ENCODE measurements at regions not wholly inside any gene's neighbourhood (a gene's known extent, or its start where the extent isn't known, plus 50 kb on each side); places are given as distances from the start of the nearest gene placed in this dataset.

DNA sequence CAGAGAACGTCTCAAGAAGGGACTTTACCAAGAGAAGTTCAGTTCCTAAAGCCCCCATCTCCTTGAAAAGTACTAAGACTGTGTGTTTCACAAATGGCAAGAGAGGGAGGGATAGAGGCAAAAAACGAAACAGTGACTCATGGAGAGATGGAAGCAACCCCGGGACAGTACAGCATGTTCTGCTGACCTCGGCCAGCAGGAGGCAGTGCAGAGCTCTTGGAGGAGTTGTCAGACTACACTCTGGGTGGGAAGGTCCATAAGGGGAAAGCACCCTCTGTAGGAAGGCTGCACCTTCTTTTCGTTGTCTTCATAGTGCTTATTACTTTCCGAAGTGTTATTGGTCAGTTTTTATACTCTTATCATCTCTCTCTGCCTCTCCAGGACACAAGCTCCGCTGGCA lies 525.2 kb upstream of the CCDC196 start:
- Mint-ChIP-seq H3K9me3 (no peaks in the 10 kb centered on the region), H3K4me3 (no peak overlapping the region), H3K27me3 (ENCODE audit: low read depth) (peaks cover 5% of the 10 kb centered on the region), H3K27ac (no peak overlapping the region), H3K36me3 (no peaks in the 10 kb centered on the region), H3K4me1 (peaks cover 20% of the 10 kb centered on the region)
- peak in 1 of 2 experiments; percentile 43 for DNase-seq (ENCODE audit: low spot score in 2 of 2, unreplicated experiment in 2 of 2)
- TF ChIP-seq, protein P1, sequence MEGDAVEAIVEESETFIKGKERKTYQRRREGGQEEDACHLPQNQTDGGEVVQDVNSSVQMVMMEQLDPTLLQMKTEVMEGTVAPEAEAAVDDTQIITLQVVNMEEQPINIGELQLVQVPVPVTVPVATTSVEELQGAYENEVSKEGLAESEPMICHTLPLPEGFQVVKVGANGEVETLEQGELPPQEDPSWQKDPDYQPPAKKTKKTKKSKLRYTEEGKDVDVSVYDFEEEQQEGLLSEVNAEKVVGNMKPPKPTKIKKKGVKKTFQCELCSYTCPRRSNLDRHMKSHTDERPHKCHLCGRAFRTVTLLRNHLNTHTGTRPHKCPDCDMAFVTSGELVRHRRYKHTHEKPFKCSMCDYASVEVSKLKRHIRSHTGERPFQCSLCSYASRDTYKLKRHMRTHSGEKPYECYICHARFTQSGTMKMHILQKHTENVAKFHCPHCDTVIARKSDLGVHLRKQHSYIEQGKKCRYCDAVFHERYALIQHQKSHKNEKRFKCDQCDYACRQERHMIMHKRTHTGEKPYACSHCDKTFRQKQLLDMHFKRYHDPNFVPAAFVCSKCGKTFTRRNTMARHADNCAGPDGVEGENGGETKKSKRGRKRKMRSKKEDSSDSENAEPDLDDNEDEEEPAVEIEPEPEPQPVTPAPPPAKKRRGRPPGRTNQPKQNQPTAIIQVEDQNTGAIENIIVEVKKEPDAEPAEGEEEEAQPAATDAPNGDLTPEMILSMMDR (IDR thresholded peaks at IDR 0.05; ENCODE audit: unreplicated experiment), result peak; percentile 33

- Mint-ChIP-seq H3K4me1 (peaks cover 20% of the 10 kb centered on the region), H3K27ac (peak overlapping the region; percentile 58), H3K4me3 (no peak overlapping the region), H3K27me3 (ENCODE audit: low read depth) (peaks cover 7% of the 10 kb centered on the region), H3K9me3 (no peaks in the 10 kb centered on the region), H3K36me3 (no peaks in the 10 kb centered on the region)
- TF ChIP-seq, protein P1 (IDR thresholded peaks at IDR 0.05; ENCODE audit: unreplicated experiment), result no peak
- DNase-seq (ENCODE audit: low spot score in 2 of 2, unreplicated experiment in 2 of 2), result no peak
These were observed 523.2 kb upstream of the CCDC196 start for GRCh38 chr14:65962952-65963351.

DNA sequence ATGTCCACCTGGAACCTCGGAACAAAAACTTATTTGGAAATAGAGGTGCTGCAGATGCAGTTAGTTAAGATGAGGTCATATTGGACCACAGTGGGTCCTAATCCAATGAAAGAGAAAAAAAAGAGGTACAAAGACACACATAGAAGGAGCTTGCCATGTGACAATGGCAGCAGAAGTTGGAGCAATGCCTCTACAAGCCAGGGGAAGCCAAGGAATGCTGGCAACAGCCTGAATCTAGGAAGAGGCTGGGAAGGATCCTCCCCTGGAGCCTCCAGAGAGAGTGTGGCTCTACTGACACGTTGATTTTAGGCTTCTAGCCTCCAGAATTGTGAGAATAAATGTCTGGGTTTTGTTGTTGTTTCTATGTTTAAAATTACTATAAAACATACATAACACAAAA lies 521.8 kb upstream of the CCDC196 start:
- TF ChIP-seq, protein P1 (IDR thresholded peaks at IDR 0.05; ENCODE audit: unreplicated experiment), result no peak
- Mint-ChIP-seq H3K4me3 (no peak overlapping the region), H3K9me3 (no peaks in the 10 kb centered on the region), H3K4me1 (peaks cover 20% of the 10 kb centered on the region), H3K27ac (no peak overlapping the region), H3K36me3 (no peaks in the 10 kb centered on the region), H3K27me3 (ENCODE audit: low read depth) (peaks cover 11% of the 10 kb centered on the region)
- no peak for DNase-seq (ENCODE audit: low spot score in 2 of 2, unreplicated experiment in 2 of 2)

GRCh38 chr14:65966188-65966587 lies 520.0 kb upstream of the CCDC196 start:
- Mint-ChIP-seq H3K36me3 (no peaks in the 10 kb centered on the region), H3K4me1 (peaks cover 20% of the 10 kb centered on the region), H3K9me3 (no peaks in the 10 kb centered on the region), H3K4me3 (no peak overlapping the region), H3K27ac (no peak overlapping the region), H3K27me3 (ENCODE audit: low read depth) (peaks cover 8% of the 10 kb centered on the region)
- no peak for DNase-seq (ENCODE audit: low spot score in 2 of 2, unreplicated experiment in 2 of 2)
- TF ChIP-seq, protein P1 (IDR thresholded peaks at IDR 0.05; ENCODE audit: unreplicated experiment), result no peak

GRCh38 chr14:65972346-65972870 lies 513.8 kb upstream of the CCDC196 start:
- DNase-seq (ENCODE audit: low spot score in 2 of 2, unreplicated experiment in 2 of 2), result no peak
- TF ChIP-seq, protein P1 (IDR thresholded peaks at IDR 0.05; ENCODE audit: unreplicated experiment), result no peak
- Mint-ChIP-seq H3K4me1 (peaks cover 6% of the 10 kb centered on the region), H3K9me3 (no peaks in the 10 kb centered on the region), H3K36me3 (no peaks in the 10 kb centered on the region), H3K27me3 (ENCODE audit: low read depth) (peaks cover 7% of the 10 kb centered on the region), H3K27ac (no peak overlapping the region), H3K4me3 (no peak overlapping the region)

DNA sequence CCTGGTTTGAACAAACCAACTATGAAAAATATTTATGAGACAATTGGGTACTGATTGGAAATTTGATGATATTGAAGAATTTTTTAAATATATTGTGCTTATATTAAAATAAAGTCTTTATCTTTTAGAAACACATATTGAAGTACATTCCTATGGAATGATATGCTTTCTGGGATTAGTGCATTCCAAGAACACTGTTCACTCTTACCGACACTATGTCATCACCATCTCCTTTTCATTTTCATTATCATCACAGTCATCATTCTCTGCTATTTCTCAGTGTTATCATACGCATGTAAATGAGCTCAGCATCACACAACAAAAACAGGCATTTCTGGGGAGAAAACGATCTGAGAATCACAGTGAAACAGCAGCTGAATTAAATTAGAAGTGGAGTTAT lies 513.3 kb upstream of the CCDC196 start:
- TF ChIP-seq, protein P1 (IDR thresholded peaks at IDR 0.05; ENCODE audit: unreplicated experiment), result no peak
- Mint-ChIP-seq H3K4me3 (no peak overlapping the region), H3K27ac (no peak overlapping the region), H3K36me3 (no peaks in the 10 kb centered on the region), H3K27me3 (ENCODE audit: low read depth) (peaks cover 7% of the 10 kb centered on the region), H3K9me3 (no peaks in the 10 kb centered on the region), H3K4me1 (peaks cover 6% of the 10 kb centered on the region)
- no peak for DNase-seq (ENCODE audit: low spot score in 2 of 2, unreplicated experiment in 2 of 2)
